GM12878 (cell line): ENCODE measurements at regions not wholly inside any gene's neighbourhood (a gene's known extent, or its start where the extent isn't known, plus 50 kb on each side); places are given as distances from the start of the nearest gene placed in this dataset.

Source experiments
- ATAC-seq: fragments of 200-7000 bp; cut with Tn5 transposase; 3 replicates; pipeline ENCODE4 v1.9.1; 2020; ENCODE audit warnings: mild to moderate bottlenecking, moderate library complexity
- BruUV-seq: library from RNA; stranded (reverse); fragments of 400-500 nt; replicated peaks from 2 replicates; lab custom pipeline; 2021; lab: Mats Ljungman, UMichigan
- CTCF ChIA-PET: fragments of 300-600 bp; sonication (Branson Sonifier 250); formaldehyde crosslinking; extraction: SDS; loops from one replicate; lab custom pipeline; 2021; ENCODE audit warnings: inconsistent platforms; lab: Yijun Ruan, JAX
- POLR2A ChIA-PET: fragments of 350-600 bp; formaldehyde crosslinking; extraction: SDS; loops from one replicate; lab custom pipeline; 2021; ENCODE audit warnings: inconsistent platforms; lab: Charles Lee
- RAD21 ChIA-PET: fragments of 300-600 bp; sonication (Branson Sonifier 250); formaldehyde crosslinking; loops from one replicate; lab custom pipeline; 2023; ENCODE audit warnings: antibody characterized with exemption; ENCODE audit not compliant: unreplicated experiment; lab: Charles Lee
- SMC1A ChIA-PET: fragments of 300-600 bp; sonication (Branson Sonifier 250); formaldehyde crosslinking; loops from one replicate; lab custom pipeline; 2023; ENCODE audit not compliant: unreplicated experiment, uncharacterized antibody; lab: Charles Lee
- DNase-seq: peaks from one replicate; pipeline ENCODE4 v3.0.0-alpha.2; 2011; ENCODE audit warnings: low read depth, low spot score
- FAIRE-seq: peaks from 3 replicates; lab custom pipeline; 2011; peaks lifted over from hg19 to GRCh38; lab: Jason Lieb, UNC
- H2AFZ ChIP-seq: 2 replicates; pipeline ENCODE4 v1.6.0; 2011; ENCODE audit warnings: low read depth, low read length, control low read depth; ENCODE audit not compliant: control insufficient read depth
- H3K27ac ChIP-seq: 2 replicates; pipeline ENCODE4 v1.5.1; 2011; ENCODE audit warnings: control low read depth; ENCODE audit not compliant: control insufficient read depth, insufficient read depth
- H3K27me3 ChIP-seq, 2 experiments: replicated peaks in 1 of 2; 2 replicates each; pipeline versions ENCODE4 v1.6.0 to v1.6.1; 2011; ENCODE audit warnings: low read length in 1 of 2; ENCODE audit not compliant: control insufficient read depth in 2 of 2, insufficient read depth in 2 of 2
- H3K36me3 ChIP-seq, 2 experiments: 2 replicates each; pipeline ENCODE4 v1.5.1; 2011; ENCODE audit warnings: low read length in 1 of 2; ENCODE audit not compliant: control insufficient read depth in 2 of 2, insufficient read depth in 2 of 2
- H3K4me1 ChIP-seq: 2 replicates; pipeline ENCODE4 v1.6.1; 2011; ENCODE audit warnings: mild to moderate bottlenecking, low read length, moderate library complexity, mixed read lengths; ENCODE audit not compliant: control insufficient read depth, insufficient read depth
- H3K4me2 ChIP-seq: 2 replicates; pipeline ENCODE4 v1.6.0; 2011; ENCODE audit warnings: control low read depth; ENCODE audit not compliant: control insufficient read depth, insufficient read depth
- H3K4me3 ChIP-seq: fragments of 200-600 bp; sonication (generic); 2 replicates; pipeline ENCODE4 v1.5.1; 2016
- H3K79me2 ChIP-seq: 2 replicates; pipeline ENCODE4 v1.6.0; 2011; ENCODE audit warnings: low read length; ENCODE audit not compliant: control insufficient read depth, insufficient read depth
- H3K9ac ChIP-seq: 2 replicates; pipeline ENCODE4 v1.8.0; 2011; ENCODE audit warnings: low read length, control low read depth, mixed read lengths; ENCODE audit not compliant: control insufficient read depth, insufficient read depth
- H3K9me3 ChIP-seq: replicated peaks from 3 replicates; pipeline ENCODE4 v1.5.1; 2011; ENCODE audit warnings: mild to moderate bottlenecking, low read length; ENCODE audit not compliant: control insufficient read depth, insufficient read depth
- H4K20me1 ChIP-seq: 2 replicates; pipeline ENCODE4 v1.6.0; 2011; ENCODE audit not compliant: control insufficient read depth, insufficient read depth
- BCL3 ChIP-seq: IDR thresholded peaks from 2 replicates; pipeline ENCODE4 v1.6.1; 2011; ENCODE audit warnings: borderline replicate concordance, low read depth, mild to moderate bottlenecking, moderate library complexity, low read length; ENCODE audit not compliant: insufficient read depth, poor library complexity, severe bottlenecking
- CEBPZ ChIP-seq: fragments of 150-350 bp; IDR thresholded peaks from 2 replicates; pipeline ENCODE4 v1.6.1; 2016; ENCODE audit warnings: low read depth, low read length
- EZH2 ChIP-seq: IDR thresholded peaks from 2 replicates; pipeline ENCODE4 v1.6.1; 2012; ENCODE audit warnings: low read depth, mild to moderate bottlenecking, control low read depth, inconsistent platforms, low read length, borderline replicate concordance; ENCODE audit not compliant: control insufficient read depth
- HDAC6 ChIP-seq: fragments of 200-600 bp; sonication (generic); IDR thresholded peaks from one replicate; pipeline ENCODE4 v1.8.0; 2017; ENCODE audit warnings: antibody characterized with exemption; ENCODE audit not compliant: unreplicated experiment
- MEF2B ChIP-seq: fragments of 450-650 bp; IDR thresholded peaks from 2 replicates; pipeline ENCODE4 v1.6.1; 2018; ENCODE audit warnings: mild to moderate bottlenecking, moderate library complexity; ENCODE audit not compliant: partially characterized antibody, poor library complexity, severe bottlenecking
- NR2F1 ChIP-seq: fragments of 450-650 bp; conservative IDR thresholded peaks from 2 replicates; pipeline ENCODE4 v1.6.1; 2017; ENCODE audit warnings: mild to moderate bottlenecking
- STAT3 ChIP-seq: IDR thresholded peaks from 2 replicates; pipeline ENCODE4 v1.6.1; 2011; ENCODE audit warnings: low read depth, low read length, improper control_type of control experiment
- SUZ12 ChIP-seq: fragments of 200-600 bp; sonication (generic); IDR thresholded peaks from one replicate; pipeline ENCODE4 v1.6.1; 2018; ENCODE audit warnings: antibody characterized with exemption, mild to moderate bottlenecking; ENCODE audit not compliant: unreplicated experiment
- WGBS: methylation state at CpG from one replicate; pipeline ENCODE4 v1.1.6; 2016; ENCODE audit warnings: low lambda C conversion rate; ENCODE audit not compliant: insufficient replicate concordance, insufficient coverage; ENCODE audit errors: missing lambda C conversion rate; 5-methylcytosine and 5-hydroxymethylcytosine counted together
- in situ Hi-C: fragments of 300-500 bp; cut with MboI; formaldehyde crosslinking; loops from 9 replicates; pipeline ENCODE4 v1.14.3; 2018; ENCODE audit warnings: mixed read lengths
- intact Hi-C: fragments of 100-400 bp; cut with micrococcal nuclease; formaldehyde crosslinking; loops from one replicate; pipeline ENCODE4 v1.14.2; 2022; ENCODE audit not compliant: unreplicated experiment

GRCh38 chr4:34269613-34270012 lies 1974.7 kb downstream of the ARAP2 start:
- BruUV-seq: no TSS peak
- Histone ChIP-seq H3K79me2 (no peaks in the 10 kb centered on the region), H3K9ac (no peak overlapping the region), H3K4me1 (no peaks in the 10 kb centered on the region), H3K27me3 (no peaks in the 10 kb centered on the region), H3K4me2 (no peak overlapping the region), H3K27ac (no peak overlapping the region), H4K20me1 (no peaks in the 10 kb centered on the region), H3K4me3 (no peak overlapping the region), H3K36me3 (no peaks in the 10 kb centered on the region), H3K9me3 (no peaks in the 10 kb centered on the region), H2AFZ (no peak overlapping the region)
- 38% methylated on average over 1 of the region's 1 CpG for WGBS
- RAD21 ChIA-PET: no interaction called here
- in situ Hi-C loops: no loop called here
- SMC1A ChIA-PET: no interaction called here
- POLR2A ChIA-PET: no interaction called here
- no peak for DNase-seq
- ATAC-seq: no peak
- CTCF ChIA-PET: no interaction called here
- FAIRE-seq: no peak
- intact Hi-C loops: no loop called here
- TF ChIP-seq MEF2B: no peak
- TF ChIP-seq STAT3: no peak

- BruUV-seq: no TSS peak
- no peak for DNase-seq
- Histone ChIP-seq H3K79me2 (no peaks in the 10 kb centered on the region), H3K36me3 (no peaks in the 10 kb centered on the region), H3K9ac (no peak overlapping the region), H3K27ac (no peak overlapping the region), H3K9me3 (no peaks in the 10 kb centered on the region), H2AFZ (no peak overlapping the region), H3K4me2 (no peak overlapping the region), H3K27me3 (no peaks in the 10 kb centered on the region), H4K20me1 (no peaks in the 10 kb centered on the region), H3K4me1 (no peaks in the 10 kb centered on the region), H3K4me3 (no peak overlapping the region)
- POLR2A ChIA-PET: no interaction called here
- ATAC-seq: no peak
- CTCF ChIA-PET: no interaction called here
- FAIRE-seq: no peak
- SMC1A ChIA-PET: interaction anchor here (1.2 kb wide), 1 partner anchor 18 kb away, joined by 3 read pairs; no protein-coding TSS in a partner anchor
- 34% methylated on average over 5 of the region's 5 CpGs for WGBS
- in situ Hi-C loops: no loop called here
- no peak for TF ChIP-seq HDAC6
- no peak for TF ChIP-seq BCL3
- TF ChIP-seq MEF2B: no peak
- TF ChIP-seq NR2F1: no peak
- TF ChIP-seq CEBPZ: no peak
- TF ChIP-seq SUZ12: no peak
- TF ChIP-seq EZH2: no peak
- RAD21 ChIA-PET: no interaction called here
- intact Hi-C loops: no loop called here
Observed at GRCh38 chr4:34271479-34272355, 1972.6 kb downstream of the ARAP2 start.
